Forelimb muscle (tissue), 1 donor: ENCODE measurements at regions not wholly inside any gene's neighbourhood (a gene's known extent, or its start where the extent isn't known, plus 50 kb on each side); places are given as distances from the start of the nearest gene placed in this dataset.
"Not testable (repeated sequence)": the region's sequence is repeated elsewhere in the genome, so short reads cannot be mapped to it uniquely, and the experiment has no call there.

Source experiments
- DNase-seq: peaks from one replicate; pipeline ENCODE4 v3.0.0-alpha.2; 2013; ENCODE audit warnings: low read depth

DNA sequence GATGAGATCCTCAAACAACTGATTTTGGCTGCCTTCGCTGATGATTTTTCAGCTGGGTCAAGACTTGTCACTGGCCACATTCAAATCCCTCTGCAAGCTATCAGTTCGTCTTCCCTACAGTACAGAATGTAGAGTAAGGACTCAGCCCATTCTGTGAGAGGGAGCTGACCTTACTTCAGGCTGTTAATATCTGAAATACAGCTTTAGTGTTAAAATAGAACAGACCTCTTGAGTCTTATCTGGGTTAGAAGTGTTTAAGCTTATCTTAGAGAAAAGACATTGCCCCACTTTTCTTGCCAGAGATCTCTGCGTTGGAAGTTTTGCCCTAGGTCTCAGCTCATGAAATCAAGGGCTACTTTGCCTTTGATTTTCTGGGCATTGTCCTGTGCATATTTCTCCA lies 383.4 kb upstream of the LARGE1 start:
- DNase-seq, result no peak

DNA sequence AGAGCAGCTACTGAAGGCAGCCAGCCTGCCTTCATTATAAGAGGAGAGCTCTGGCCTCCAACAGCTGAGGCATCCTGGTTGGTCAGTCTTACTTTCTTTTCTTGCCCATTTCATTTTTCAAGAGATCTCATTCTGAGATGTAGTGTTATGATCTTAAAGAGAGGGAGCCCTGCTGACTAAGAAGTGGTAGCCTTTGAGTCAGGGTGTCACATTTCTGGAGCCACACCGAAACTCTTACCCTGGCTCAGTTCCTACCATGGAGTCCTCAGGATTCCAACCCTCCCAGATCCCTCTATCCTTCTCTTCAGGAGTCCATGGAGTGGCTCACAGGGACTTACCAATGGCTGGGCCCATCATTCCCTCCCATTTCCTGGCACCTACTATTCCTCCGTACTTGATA lies 386.1 kb upstream of the LARGE1 start:
- DNase-seq, result no peak

DNA sequence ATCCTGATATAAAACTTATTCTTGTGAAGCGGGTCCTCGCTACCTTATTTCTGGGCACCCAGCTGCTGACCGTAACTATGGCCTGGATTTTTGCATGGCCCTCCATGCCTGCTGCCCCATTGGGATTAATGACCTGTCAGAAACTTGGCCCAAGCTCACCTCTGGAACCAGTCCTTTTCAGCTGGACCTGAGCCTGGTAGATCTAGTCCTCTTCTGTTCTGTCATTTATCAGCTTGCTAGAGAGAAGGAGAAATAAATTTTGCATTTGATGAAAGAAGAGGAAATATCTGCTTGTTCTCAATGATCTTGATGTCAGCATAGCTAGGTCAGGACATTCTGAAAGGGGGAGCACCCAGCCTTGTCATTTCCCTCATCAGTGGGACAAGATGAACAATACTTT lies 387.8 kb upstream of the LARGE1 start:
- no peak for DNase-seq

DNA sequence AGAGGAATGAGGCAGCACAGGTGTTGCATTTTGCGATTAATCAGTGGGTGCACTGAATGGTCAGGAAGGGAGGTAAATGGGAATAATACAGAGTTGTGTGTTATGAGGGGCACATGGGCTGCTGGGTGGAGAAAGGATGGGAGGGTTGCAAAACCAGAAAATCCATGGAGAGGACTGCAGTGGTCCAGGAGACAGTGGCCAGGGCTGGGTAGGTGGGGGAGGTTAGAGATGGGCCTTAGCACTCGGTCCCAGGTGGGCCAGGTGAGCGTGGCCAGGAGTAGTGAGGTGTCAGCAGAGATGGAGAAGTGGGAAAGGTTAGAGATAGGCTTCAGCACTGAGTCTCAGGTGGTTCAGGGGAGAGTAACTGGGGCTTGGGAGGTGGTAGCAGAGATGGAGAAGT lies 399.1 kb upstream of the LARGE1 start:
- no peak for DNase-seq

DNA sequence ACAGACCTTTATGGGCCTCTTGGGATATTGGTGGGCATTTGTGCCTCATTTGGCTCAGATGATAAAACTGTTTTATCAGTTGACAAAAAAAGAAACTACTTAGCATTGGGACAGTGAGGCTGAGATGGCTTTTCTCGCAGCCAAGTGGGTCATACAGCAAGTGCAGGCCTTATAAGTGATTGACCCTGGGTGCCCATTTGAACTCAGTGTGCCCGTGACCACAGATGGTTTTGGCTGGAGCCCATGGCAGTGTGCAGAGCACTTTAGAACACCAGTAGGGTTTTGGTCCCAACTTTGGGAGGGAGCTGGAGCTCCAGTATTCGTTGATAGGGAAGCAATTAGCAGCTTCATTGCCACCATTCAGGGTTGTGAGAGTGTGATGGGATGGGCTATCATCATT lies 404.5 kb upstream of the LARGE1 start:
- DNase-seq, result no peak

DNA sequence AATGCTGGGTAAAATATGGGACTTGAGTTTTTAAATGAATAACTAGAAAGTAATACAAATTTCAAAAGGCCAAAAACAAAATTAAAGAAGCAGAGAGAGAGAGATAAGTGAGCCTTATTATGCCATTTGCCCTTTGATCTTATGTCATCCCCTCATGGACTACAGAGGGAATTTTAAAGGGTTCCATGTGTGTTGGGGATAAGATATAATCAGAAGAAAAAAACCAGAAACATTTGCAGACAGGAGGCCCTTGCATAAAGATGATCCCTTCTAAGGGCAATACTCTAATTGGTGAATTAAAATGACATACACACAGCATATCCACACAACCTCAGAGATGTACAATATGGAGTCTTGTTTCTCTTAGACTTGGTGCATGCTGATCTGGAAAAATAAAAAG lies 406.6 kb upstream of the LARGE1 start:
- DNase-seq, result no peak

DNA sequence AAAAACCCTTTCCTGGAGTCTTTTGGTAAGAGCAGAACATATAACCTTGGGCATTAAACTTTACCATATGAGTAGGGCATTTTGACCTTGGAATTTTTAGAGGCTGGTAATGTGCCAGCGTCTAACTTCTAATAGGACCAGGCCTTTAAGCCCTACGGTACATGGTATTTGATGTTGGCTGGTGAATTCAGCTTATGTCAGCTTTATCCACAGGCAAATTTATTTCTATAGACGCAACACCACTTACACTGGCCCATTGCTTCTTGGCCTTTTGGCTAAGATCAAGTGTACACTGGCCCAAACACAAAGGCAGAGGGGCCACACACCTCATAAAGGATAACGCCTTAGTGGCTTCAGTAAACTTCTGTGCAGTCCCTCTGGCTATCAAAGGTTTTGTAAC lies 410.2 kb upstream of the LARGE1 start:
- DNase-seq, result no peak

DNA sequence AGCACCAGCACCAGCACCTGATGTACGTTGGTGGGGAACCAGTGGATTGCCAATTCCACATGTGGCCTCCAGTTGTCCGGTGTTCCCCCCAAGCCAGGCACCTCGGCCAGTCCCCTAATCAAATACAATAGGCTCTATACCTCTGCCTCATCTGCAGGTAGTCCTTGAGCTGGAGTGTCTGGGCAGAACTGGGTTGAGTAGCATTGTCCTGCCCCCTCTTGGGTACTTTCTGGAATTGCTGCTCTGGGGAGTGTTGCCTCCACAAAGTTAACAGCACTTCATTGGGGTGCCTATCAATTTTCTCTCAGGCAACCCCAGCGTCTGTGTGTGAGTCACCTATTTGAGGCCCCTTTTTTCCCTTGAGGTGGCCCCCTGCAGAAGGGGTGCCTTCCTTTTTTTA lies 413.0 kb upstream of the LARGE1 start:
- no peak for DNase-seq

DNA sequence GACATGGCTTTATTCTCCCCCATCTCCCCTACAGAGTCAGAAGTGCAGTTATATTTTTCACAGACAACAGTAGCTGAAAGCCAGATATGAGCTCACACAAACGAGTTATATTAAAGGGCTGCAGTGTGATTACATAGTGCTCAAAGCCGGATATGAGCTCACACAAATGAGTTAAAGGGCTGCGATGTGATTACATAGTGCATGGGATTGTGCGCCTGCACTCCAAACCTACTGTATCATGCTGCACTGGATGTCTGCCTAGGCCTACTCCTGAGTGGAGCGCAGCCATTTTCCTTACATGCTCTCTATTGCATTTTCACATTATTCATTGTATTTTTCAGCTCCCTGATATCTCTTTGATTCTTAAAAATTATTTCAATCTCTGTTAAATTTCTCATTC lies 414.6 kb upstream of the LARGE1 start:
- DNase-seq, result no peak

DNA sequence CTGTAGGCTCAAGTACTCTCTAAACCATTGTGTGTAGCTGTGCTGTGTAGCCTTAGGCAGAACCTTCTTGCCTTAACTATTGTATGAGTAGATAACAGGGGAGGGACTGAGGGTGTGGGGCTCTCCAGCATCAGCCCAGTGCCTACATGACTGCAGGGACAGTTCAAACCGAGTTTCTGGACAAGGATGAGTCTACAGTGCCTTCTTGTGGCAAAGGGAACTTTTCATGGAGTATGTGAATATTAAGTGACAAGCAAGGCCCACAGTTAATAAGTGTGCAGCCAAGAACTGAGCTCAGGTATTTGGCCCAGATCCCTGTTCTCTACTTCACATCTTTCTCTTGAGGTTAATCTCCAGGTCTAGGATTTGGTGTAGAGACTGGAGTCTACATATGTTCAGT lies 424.4 kb upstream of the LARGE1 start:
- DNase-seq, result no peak

DNA sequence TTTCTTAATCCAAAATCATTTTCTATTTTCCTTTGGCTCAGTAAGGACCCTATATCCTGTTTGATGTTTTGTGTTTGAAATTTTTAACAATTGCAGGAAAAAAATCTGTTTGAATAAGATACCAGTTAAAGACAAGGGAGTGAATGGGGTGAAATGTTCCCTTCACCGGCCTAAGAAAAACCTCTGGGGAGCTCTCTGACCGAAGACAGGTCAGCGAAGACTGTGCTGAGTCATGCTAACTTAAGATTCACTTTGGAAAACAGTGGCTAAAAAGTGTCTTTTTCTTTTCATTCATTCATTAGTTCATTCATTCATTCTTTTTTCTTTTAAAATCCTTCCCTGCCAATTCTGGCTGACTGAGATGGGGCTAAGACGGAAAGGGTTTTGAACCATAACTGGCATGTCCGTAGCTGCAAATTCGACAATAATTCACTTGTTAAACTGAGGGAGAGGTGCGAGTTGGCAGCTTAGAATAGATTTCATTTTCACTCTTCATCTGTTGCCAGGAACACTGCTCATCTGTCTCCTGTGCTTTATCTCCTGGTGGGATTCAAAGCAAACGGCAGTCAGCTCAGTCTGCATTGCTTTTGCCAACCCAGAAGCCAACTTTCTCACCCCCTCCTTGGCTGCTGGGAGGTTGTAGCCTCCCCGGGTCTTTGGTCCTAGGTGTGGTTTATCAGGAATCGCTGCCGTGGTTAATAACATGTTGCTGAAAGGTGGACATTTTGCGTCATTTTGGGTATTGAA lies 434.0 kb upstream of the LARGE1 start:
- no peak for DNase-seq

DNA sequence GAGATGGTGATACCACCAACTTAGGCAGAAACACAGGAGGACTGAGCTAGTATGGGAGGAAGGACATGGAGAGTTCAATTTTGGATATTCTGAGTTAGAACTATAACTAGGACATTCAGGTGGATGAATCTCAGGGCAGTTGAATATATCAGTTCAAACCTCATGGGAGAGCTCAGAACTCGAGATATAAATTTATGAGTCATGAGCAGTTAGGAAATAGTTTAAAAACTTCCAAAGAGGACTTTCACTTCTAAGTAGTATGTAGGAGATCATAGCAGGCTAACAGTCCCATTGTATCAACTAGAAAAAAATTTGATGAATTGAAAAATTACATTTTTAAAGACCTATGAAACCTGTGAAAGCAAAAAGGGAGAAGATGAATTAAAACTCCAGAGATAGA lies 436.2 kb upstream of the LARGE1 start:
- DNase-seq, result no peak

DNA sequence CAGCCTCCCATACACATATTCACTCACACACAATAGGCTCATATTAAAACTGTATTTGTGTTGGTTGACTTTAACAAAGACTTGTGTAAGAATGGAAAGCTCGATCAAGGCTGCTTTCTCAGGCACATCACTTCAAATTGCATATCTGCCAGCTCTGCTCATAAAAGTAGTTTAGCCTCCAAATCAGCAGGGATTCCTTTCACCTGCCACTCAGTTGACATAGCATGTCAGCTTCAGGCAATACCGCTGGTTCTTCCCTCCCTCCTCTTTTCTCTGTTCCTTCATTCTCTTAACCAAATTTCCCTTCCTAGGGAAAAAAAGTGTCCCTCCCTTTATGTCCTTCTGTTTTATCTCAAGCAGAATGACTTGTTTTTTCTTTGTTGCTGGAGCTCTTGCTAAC lies 450.4 kb upstream of the LARGE1 start:
- DNase-seq, result no peak

DNA sequence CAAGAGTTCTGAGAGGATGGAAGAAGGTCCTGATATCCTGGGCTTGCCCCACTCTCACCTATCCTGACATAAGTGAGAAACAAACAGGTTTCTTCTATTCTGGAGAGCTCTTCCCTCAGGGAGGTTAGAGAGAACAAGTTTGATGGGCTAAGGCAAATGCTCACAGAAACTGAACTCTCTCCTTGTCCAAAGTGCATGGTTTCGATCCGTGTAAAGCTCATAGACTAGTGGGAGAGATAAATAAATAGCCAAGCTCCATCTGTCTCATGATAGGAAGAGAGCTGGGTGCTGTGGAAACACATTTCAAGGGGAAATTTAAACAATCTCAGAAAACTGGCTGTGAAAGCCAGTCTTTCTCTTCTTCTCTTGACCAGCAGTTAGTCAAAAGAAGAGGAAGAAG lies 459.5 kb upstream of the LARGE1 start:
- DNase-seq, result no peak

DNA sequence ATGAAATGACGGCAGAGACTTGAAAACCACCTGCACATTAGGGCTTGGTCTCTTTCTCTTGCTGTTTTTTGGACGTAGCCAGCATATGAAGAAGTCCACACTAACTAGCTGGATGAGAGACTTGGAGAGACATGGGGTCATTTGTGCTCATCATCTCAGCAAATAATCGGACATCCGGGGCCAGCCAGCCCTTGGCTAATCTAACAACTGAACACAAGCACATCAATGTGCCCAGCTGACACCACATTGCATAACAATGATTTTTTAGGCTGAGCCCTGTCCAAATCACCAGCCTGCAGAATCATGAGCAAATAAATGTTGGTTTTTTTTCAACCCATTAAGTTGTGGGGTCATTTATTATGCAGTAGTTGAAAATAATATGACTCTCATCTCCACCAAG lies 460.3 kb upstream of the LARGE1 start:
- DNase-seq, result no peak

DNA sequence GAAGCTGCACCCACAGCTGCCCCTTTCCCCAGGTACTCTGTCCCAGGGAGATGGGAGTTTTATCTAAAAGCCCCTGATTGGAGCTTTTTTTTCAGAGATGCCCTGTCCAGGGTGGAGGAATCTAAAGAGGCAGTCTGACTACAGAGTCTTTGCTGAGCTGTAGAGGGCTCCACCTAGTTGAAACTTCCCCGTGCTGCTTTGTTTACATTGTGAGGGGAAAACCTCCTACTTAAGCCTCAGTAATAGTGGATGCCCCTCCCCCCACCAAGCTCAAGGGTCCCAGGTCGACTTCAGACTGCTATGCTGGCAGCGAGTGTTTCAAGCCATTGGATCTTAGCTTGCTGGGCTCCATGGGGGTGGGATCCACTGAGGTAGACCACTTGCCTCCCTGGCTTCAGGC lies 470.1 kb upstream of the LARGE1 start:
- DNase-seq, result no peak

DNA sequence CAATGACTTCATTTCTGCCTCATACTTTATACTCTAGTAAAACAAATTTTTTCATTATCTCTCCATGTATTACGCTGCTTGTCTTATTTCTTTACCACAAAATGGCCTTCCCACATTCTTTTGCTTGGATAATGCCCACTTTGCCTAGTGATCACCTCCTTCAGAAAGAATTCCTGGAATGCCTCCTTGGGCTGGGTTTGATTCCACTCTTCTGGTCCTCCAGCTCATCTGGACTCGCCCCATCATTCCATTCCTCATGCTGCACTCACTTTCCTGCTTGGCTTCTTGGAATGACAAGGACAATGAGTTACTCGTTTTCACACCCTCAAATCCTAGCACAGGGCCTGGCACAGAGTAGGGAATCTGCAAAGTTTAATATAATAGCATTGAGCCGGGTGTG lies 475.1 kb upstream of the LARGE1 start:
- DNase-seq, result no peak

DNA sequence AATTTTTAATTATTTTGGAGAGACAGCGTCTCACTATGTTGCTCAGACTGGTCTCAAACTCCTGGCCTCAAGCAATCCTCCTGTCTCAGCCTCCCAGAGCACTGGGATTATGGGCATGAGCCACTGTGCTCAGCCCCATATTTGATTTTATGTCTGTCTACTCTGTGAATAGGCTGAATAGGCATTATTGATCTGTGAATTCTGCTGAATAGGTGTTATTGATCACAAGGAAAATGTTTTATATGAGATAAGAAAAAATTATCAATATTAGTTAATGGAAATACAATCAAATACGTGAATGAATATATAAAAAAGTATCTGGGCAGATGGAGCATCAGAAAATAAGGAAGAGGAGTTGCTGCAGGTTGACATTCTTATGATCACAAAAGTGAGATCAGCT lies 483.4 kb upstream of the LARGE1 start:
- no peak for DNase-seq

DNA sequence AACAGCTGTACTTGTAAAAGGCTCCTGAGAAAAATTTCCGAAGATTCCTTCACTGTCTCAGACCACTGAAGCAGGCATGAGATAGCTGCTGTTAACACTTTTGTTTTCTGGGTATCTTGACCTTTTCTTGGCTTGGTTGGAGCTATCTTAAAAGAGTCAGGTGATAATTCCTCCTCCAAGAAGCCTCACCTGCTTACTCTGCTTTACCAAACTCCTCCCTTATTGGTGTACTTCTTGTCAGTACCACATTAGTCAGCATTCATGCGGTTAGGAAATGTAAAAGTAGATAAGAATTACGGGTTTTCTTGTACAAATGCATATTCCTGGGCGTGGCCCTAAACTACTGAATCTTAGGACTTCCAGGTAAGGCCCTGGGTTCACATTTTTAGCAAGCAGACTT lies 489.8 kb upstream of the LARGE1 start:
- no peak for DNase-seq

DNA sequence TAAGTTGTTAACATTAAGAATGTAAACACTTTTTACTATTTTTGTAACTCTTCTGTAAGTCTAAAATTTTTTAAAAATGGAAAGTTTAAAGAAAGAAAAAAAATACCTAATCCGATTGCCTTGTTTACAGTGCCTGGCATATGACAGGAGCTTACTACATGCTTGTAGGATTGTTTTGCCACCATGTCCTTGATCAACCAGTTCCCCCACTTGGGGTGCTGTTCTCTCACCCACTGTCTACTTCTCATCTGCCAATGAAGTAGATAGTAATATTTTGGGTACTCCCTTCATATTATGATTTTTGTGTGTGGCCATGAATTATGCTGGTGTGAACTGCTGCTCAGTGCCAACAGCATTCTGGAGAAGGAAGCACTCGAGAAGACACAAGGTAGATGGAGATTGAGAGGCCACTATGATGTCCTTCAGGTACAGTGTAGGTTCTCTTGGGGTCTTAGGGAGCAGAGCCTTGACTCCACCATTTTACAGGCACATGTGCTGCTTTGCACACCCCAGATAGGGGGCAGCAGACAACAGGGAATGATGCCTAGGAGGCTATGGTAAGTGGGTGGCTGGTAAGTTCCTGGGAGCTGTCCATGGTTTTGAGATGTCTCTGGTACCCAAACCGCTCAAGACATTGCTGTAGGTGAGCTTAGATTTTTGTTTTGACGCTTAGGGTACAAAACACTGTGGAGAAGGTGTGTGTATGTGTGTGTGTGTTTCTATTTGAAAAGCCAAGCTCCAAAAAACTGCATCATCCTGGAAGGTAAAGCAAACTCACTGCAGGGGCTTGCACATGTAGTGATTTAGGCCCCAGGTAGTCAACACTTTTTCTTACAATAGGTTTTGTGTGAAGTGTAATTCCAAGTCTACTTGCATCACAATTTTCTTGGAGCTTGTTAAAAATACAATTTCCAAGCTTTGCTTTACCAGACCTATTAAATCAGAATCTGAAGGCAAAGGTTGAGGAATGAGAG lies 494.5 kb upstream of the LARGE1 start:
- peak; percentile 51 for DNase-seq

DNA sequence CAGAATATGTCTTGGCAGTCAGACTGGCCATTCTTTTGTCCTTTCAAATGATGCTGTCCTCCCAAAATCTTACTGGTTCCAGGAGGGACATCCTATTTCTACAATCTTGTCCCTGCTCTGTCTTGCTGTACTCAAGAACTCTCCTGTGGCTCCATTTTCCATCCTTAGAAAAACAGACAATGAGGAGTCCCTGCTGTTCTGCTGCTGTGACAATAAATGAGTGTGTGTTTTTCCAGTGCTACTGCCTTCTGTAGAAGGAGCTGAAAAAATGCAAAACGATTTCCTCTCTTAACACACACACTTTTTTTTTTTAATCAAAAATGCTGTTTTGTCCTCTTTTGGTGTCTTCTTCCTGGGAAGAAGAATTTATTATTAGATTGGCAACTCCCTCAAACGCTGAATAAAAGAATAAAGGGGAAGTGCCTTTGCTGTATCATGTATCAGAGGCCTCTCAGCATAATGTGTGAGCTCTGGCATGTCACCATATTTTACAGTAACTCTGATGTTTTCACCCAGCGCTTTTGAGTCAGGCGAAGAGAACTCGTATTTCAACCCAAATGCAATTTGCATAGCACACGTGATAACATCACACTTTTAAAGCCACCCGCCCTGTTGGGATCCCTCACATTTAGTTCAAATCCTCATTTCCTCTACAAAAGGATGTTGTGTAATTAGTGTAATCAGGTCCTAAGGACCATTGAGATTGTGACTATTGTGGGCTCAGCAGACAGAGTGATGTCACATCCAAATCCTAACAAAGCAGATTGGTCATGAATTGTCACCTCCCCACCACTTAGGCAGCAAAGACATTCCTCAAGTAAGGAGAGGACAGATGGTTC lies 496.0 kb upstream of the LARGE1 start:
- DNase-seq, result no peak

DNA sequence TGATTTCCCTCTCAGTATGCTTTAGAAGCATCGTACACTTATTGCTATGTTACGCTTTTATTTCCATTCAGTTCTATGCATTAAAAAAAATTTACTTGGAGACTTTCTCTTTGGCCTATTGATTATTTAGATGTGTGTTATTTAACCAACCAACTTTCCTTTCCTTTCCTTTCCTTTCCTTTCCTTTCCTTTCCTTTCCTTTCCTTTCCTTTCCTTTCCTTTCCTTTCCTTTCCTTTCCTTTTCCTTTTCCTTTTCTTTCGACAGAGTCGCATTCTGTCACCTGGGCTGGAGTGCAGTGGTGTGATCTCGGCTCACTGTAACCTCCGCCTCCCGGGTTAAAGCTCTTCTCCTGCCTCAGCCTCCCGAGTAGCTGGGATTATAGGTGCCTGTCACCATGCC lies 502.7 kb upstream of the LARGE1 start:
- not testable (repeated sequence) for DNase-seq
